IMR-90 (cell line): ENCODE measurements at regions not wholly inside any gene's neighbourhood (a gene's known extent, or its start where the extent isn't known, plus 50 kb on each side); places are given as distances from the start of the nearest gene placed in this dataset.

Experiments used
- ATAC-seq: fragments of 200-7000 bp; cut with Tn5 transposase; 2 replicates; pipeline ENCODE4 v1.9.1; 2020; ENCODE audit warnings: low read depth, mild to moderate bottlenecking, moderate library complexity
- BruUV-seq: library from RNA; stranded (reverse); fragments of 400-500 nt; replicated peaks from 2 replicates; lab custom pipeline; 2021; lab: Mats Ljungman, UMichigan
- CTCF ChIA-PET: fragments of 300-600 bp; formaldehyde crosslinking; extraction: SDS; loops from one replicate; lab custom pipeline; 2021; ENCODE audit warnings: antibody characterized with exemption; lab: Yijun Ruan, JAX
- POLR2A ChIA-PET: fragments of 300-600 bp; sonication (Branson Sonifier 250); formaldehyde crosslinking; loops from one replicate; lab custom pipeline; 2022; ENCODE audit warnings: antibody characterized with exemption; ENCODE audit not compliant: unreplicated experiment; lab: Charles Lee
- DNase-seq: peaks from one replicate; pipeline ENCODE4 v3.0.0; 2013
- H2AFZ ChIP-seq: replicated peaks from 2 replicates; pipeline ENCODE3; 2013; ENCODE audit warnings: low read length, mild to moderate bottlenecking; ENCODE audit not compliant: poor library complexity
- H2AK5ac ChIP-seq: 2 replicates; pipeline ENCODE4 v1.6.1; 2013; ENCODE audit warnings: low read depth, low read length, inconsistent platforms
- H2AK9ac ChIP-seq: replicated peaks from 2 replicates; pipeline ENCODE3; 2013; ENCODE audit warnings: mild to moderate bottlenecking, low read depth, low read length, moderate library complexity; ENCODE audit not compliant: poor library complexity
- H2BK120ac ChIP-seq: 2 replicates; pipeline ENCODE4 v1.6.1; 2013; ENCODE audit warnings: low read depth, low read length, inconsistent platforms
- H2BK15ac ChIP-seq: 3 replicates; pipeline ENCODE4 v1.6.1; 2013; ENCODE audit warnings: low read depth, low read length, inconsistent platforms
- H2BK20ac ChIP-seq: 2 replicates; pipeline ENCODE4 v1.6.1; 2013; ENCODE audit warnings: low read depth, mild to moderate bottlenecking, inconsistent platforms, low read length, moderate library complexity
- H2BK5ac ChIP-seq: 2 replicates; pipeline ENCODE4 v1.6.1; 2013; ENCODE audit warnings: mild to moderate bottlenecking, low read depth, low read length, inconsistent platforms; ENCODE audit not compliant: poor library complexity, severe bottlenecking
- H3K14ac ChIP-seq: replicated peaks from 2 replicates; pipeline ENCODE4 v1.6.1; 2013; ENCODE audit warnings: low read depth, low read length, inconsistent platforms
- H3K18ac ChIP-seq: 2 replicates; pipeline ENCODE4 v1.6.1; 2013; ENCODE audit warnings: low read depth, low read length, control low read depth
- H3K23ac ChIP-seq: 2 replicates; pipeline ENCODE4 v1.6.1; 2013; ENCODE audit warnings: low read depth, low read length, inconsistent platforms
- H3K27ac ChIP-seq: 2 replicates; pipeline ENCODE4 v1.5.1; 2013; ENCODE audit warnings: mild to moderate bottlenecking, control low read depth, low read length; ENCODE audit not compliant: insufficient read depth
- H3K27me3 ChIP-seq: 2 replicates; pipeline ENCODE4 v1.6.1; 2013; ENCODE audit warnings: low read length; ENCODE audit not compliant: control insufficient read depth, insufficient read depth
- H3K36me3 ChIP-seq: 2 replicates; pipeline ENCODE4 v1.6.1; 2013; ENCODE audit warnings: low read length, mixed read lengths; ENCODE audit not compliant: control insufficient read depth, insufficient read depth
- H3K4ac ChIP-seq: 2 replicates; pipeline ENCODE4 v1.6.1; 2013; ENCODE audit warnings: low read depth, low read length, inconsistent platforms
- H3K4me1 ChIP-seq: 2 replicates; pipeline ENCODE4 v1.6.1; 2013; ENCODE audit warnings: low read length, mixed read lengths; ENCODE audit not compliant: control insufficient read depth, insufficient read depth
- H3K4me2 ChIP-seq: 2 replicates; pipeline ENCODE4 v1.6.1; 2013; ENCODE audit warnings: low read depth, mild to moderate bottlenecking, control low read depth, low read length, moderate library complexity
- H3K4me3 ChIP-seq: 2 replicates; pipeline ENCODE4 v1.5.1; 2013; ENCODE audit warnings: low read depth, mild to moderate bottlenecking, control low read depth, low read length, moderate library complexity; ENCODE audit not compliant: insufficient read depth
- H3K56ac ChIP-seq: 2 replicates; pipeline ENCODE4 v1.6.1; 2013; ENCODE audit warnings: low read length, inconsistent platforms; ENCODE audit not compliant: insufficient read depth; ENCODE audit errors: extremely low read depth
- H3K79me1 ChIP-seq, 2 experiments: 2 replicates each; pipeline ENCODE4 v1.6.1; 2013; ENCODE audit warnings: low read length in 2 of 2, inconsistent platforms in 1 of 2, low read depth in 1 of 2
- H3K9ac ChIP-seq: 2 replicates; pipeline ENCODE4 v1.6.1; 2013; ENCODE audit warnings: low read depth, low read length, control low read depth
- H3K9me1 ChIP-seq: 2 replicates; pipeline ENCODE4 v1.6.1; 2013; ENCODE audit warnings: low read length, inconsistent platforms; ENCODE audit not compliant: insufficient read depth
- H3K9me3 ChIP-seq: 2 replicates; pipeline ENCODE4 v1.6.1; 2013; ENCODE audit warnings: low read length; ENCODE audit not compliant: control insufficient read depth, insufficient read depth
- H4K20me1 ChIP-seq: 2 replicates; pipeline ENCODE4 v1.6.1; 2013; ENCODE audit warnings: low read length, inconsistent platforms; ENCODE audit not compliant: insufficient read depth
- H4K5ac ChIP-seq: 2 replicates; pipeline ENCODE4 v1.6.1; 2013; ENCODE audit warnings: mild to moderate bottlenecking, low read depth, low read length, control low read depth
- H4K8ac ChIP-seq, 2 experiments: 2 replicates each; pipeline ENCODE4 v1.6.1; 2013; ENCODE audit warnings: low read depth in 2 of 2, low read length in 2 of 2, control low read depth in 1 of 2, inconsistent platforms in 1 of 2
- H4K91ac ChIP-seq: 2 replicates; pipeline ENCODE4 v1.6.1; 2013; ENCODE audit warnings: low read depth, low read length, inconsistent platforms; ENCODE audit not compliant: insufficient read depth
- RAD21 ChIP-seq: IDR thresholded peaks from 2 replicates; pipeline ENCODE4 v1.6.1; 2012; ENCODE audit warnings: low read length, improper control_type of control experiment
- WGBS, 2 experiments: methylation state at CpG; one replicate each; pipeline versions ENCODE4 v1.1.5 to v1.1.7; 2013; ENCODE audit warnings: missing lambda C conversion rate in 2 of 2; ENCODE audit not compliant: insufficient read length in 1 of 2; ENCODE audit errors: extremely low coverage in 2 of 2; 5-methylcytosine and 5-hydroxymethylcytosine counted together
- dilution Hi-C: fragments of 300-500 bp; cut with HindIII; formaldehyde crosslinking; loops from one replicate; pipeline ENCODE4 v1.14.3; 2018; ENCODE audit warnings: low sequenced_read_pairs; ENCODE audit not compliant: unreplicated experiment
- in situ Hi-C: fragments of 300-500 bp; cut with MboI; formaldehyde crosslinking; loops from 3 replicates; pipeline ENCODE4 v1.14.3; 2019; ENCODE audit warnings: low sequenced_read_pairs, inconsistent platforms, mixed read lengths
- intact Hi-C: fragments of 100-400 bp; cut with micrococcal nuclease; formaldehyde crosslinking; loops from 2 replicates; pipeline ENCODE4 v1.10.0; 2022

- WGBS, 2 experiments = 100% methylated on average over 1 of the region's 3 CpGs; no CpG with 5 or more reads in 1 of the 2 experiments
- no peaks in the 10 kb centered on the region for H3K79me1 ChIP-seq
- in situ Hi-C loops = loop anchor here (10.0 to 25.0 kb wide), 5 partner anchors 110 to 800 kb away; no protein-coding TSS in a partner anchor
These were observed 116.6 kb upstream of the CDC42BPA start for GRCh38 chr1:227434808-227435444.

More at GRCh38 chr1:227434808-227435444, 116.6 kb upstream of the CDC42BPA start:
- Histone ChIP-seq H2AFZ (no peak overlapping the region), H3K36me3 (no peaks in the 10 kb centered on the region), H3K4me2 (no peak overlapping the region), H4K91ac (no peak overlapping the region), H3K18ac (no peak overlapping the region), H3K9me3 (no peaks in the 10 kb centered on the region), H3K9me1 (0 out of 2 replicates have a peak, but pooled peaks cover 3% of the 10 kb centered on the region), H3K27me3 (peaks cover 4% of the 10 kb centered on the region; the same call in 1 of the 2 replicates), H2BK15ac (no peak overlapping the region), H3K4me1 (peaks cover 3% of the 10 kb centered on the region; the same call in 1 of the 2 replicates), H3K9ac (no peak overlapping the region), H4K5ac (no peak overlapping the region), H3K4me3 (no peak overlapping the region), H3K56ac (no peak overlapping the region), H3K27ac (no peak overlapping the region), H2BK20ac (no peak overlapping the region), H3K23ac (no peak overlapping the region), H3K14ac (no peak overlapping the region), H2BK5ac (no peak overlapping the region), H3K4ac (no peak overlapping the region), H4K8ac (no peak overlapping the region), H4K20me1 (no peaks in the 10 kb centered on the region), H2AK9ac (no peak overlapping the region), H2BK120ac (no peak overlapping the region), H2AK5ac (no peak overlapping the region)
- intact Hi-C loops = loop anchor here (5.0 to 10.0 kb wide), 4 partner anchors 400 to 808 kb away; no protein-coding TSS in a partner anchor
- DNase-seq = no peak
- POLR2A ChIA-PET = no interaction called here
- no peak for TF ChIP-seq RAD21
- no peak for ATAC-seq
- dilution Hi-C loops = no loop called here
- CTCF ChIA-PET = no interaction called here
- BruUV-seq = no TSS peak
